GM12878 (cell line): ENCODE measurements at regions not wholly inside any gene's neighbourhood (a gene's known extent, or its start where the extent isn't known, plus 50 kb on each side); places are given as distances from the start of the nearest gene placed in this dataset.

Experiments
- ATAC-seq: fragments of 200-7000 bp; cut with Tn5 transposase; 3 replicates; pipeline ENCODE4 v1.9.1; 2020; ENCODE audit warnings: mild to moderate bottlenecking, moderate library complexity
- BruUV-seq: library from RNA; stranded (reverse); fragments of 400-500 nt; replicated peaks from 2 replicates; lab custom pipeline; 2021; lab: Mats Ljungman, UMichigan
- CTCF ChIA-PET: fragments of 300-600 bp; sonication (Branson Sonifier 250); formaldehyde crosslinking; extraction: SDS; loops from one replicate; lab custom pipeline; 2021; ENCODE audit warnings: inconsistent platforms; lab: Yijun Ruan, JAX
- POLR2A ChIA-PET: fragments of 350-600 bp; formaldehyde crosslinking; extraction: SDS; loops from one replicate; lab custom pipeline; 2021; ENCODE audit warnings: inconsistent platforms; lab: Charles Lee
- RAD21 ChIA-PET: fragments of 300-600 bp; sonication (Branson Sonifier 250); formaldehyde crosslinking; loops from one replicate; lab custom pipeline; 2023; ENCODE audit warnings: antibody characterized with exemption; ENCODE audit not compliant: unreplicated experiment; lab: Charles Lee
- SMC1A ChIA-PET: fragments of 300-600 bp; sonication (Branson Sonifier 250); formaldehyde crosslinking; loops from one replicate; lab custom pipeline; 2023; ENCODE audit not compliant: unreplicated experiment, uncharacterized antibody; lab: Charles Lee
- DNase-seq: peaks from one replicate; pipeline ENCODE4 v3.0.0-alpha.2; 2011; ENCODE audit warnings: low read depth, low spot score
- FAIRE-seq: peaks from 3 replicates; lab custom pipeline; 2011; peaks lifted over from hg19 to GRCh38; lab: Jason Lieb, UNC
- H2AFZ ChIP-seq: 2 replicates; pipeline ENCODE4 v1.6.0; 2011; ENCODE audit warnings: low read depth, low read length, control low read depth; ENCODE audit not compliant: control insufficient read depth
- H3K27ac ChIP-seq: 2 replicates; pipeline ENCODE4 v1.5.1; 2011; ENCODE audit warnings: control low read depth; ENCODE audit not compliant: control insufficient read depth, insufficient read depth
- H3K27me3 ChIP-seq, 2 experiments: replicated peaks in 1 of 2; 2 replicates each; pipeline versions ENCODE4 v1.6.0 to v1.6.1; 2011; ENCODE audit warnings: low read length in 1 of 2; ENCODE audit not compliant: control insufficient read depth in 2 of 2, insufficient read depth in 2 of 2
- H3K36me3 ChIP-seq, 2 experiments: 2 replicates each; pipeline ENCODE4 v1.5.1; 2011; ENCODE audit warnings: low read length in 1 of 2; ENCODE audit not compliant: control insufficient read depth in 2 of 2, insufficient read depth in 2 of 2
- H3K4me1 ChIP-seq: 2 replicates; pipeline ENCODE4 v1.6.1; 2011; ENCODE audit warnings: mild to moderate bottlenecking, low read length, moderate library complexity, mixed read lengths; ENCODE audit not compliant: control insufficient read depth, insufficient read depth
- H3K4me2 ChIP-seq: 2 replicates; pipeline ENCODE4 v1.6.0; 2011; ENCODE audit warnings: control low read depth; ENCODE audit not compliant: control insufficient read depth, insufficient read depth
- H3K4me3 ChIP-seq: fragments of 200-600 bp; sonication (generic); 2 replicates; pipeline ENCODE4 v1.5.1; 2016
- H3K79me2 ChIP-seq: 2 replicates; pipeline ENCODE4 v1.6.0; 2011; ENCODE audit warnings: low read length; ENCODE audit not compliant: control insufficient read depth, insufficient read depth
- H3K9ac ChIP-seq: 2 replicates; pipeline ENCODE4 v1.8.0; 2011; ENCODE audit warnings: low read length, control low read depth, mixed read lengths; ENCODE audit not compliant: control insufficient read depth, insufficient read depth
- H3K9me3 ChIP-seq: replicated peaks from 3 replicates; pipeline ENCODE4 v1.5.1; 2011; ENCODE audit warnings: mild to moderate bottlenecking, low read length; ENCODE audit not compliant: control insufficient read depth, insufficient read depth
- H4K20me1 ChIP-seq: 2 replicates; pipeline ENCODE4 v1.6.0; 2011; ENCODE audit not compliant: control insufficient read depth, insufficient read depth
- CBX5 ChIP-seq: sonication (generic); IDR thresholded peaks from 2 replicates; pipeline ENCODE4 v1.6.1; 2016; ENCODE audit warnings: low read depth, moderate library complexity, mild to moderate bottlenecking, inconsistent platforms
- CHD1 ChIP-seq: IDR thresholded peaks from 2 replicates; pipeline ENCODE4 v1.6.1; 2012; ENCODE audit warnings: low read depth, low read length, improper control_type of control experiment
- CHD4 ChIP-seq: fragments of 200-600 bp; sonication (generic); IDR thresholded peaks from 2 replicates; pipeline ENCODE4 v1.6.1; 2016; ENCODE audit warnings: mild to moderate bottlenecking
- CREB1 ChIP-seq: IDR thresholded peaks from 2 replicates; pipeline ENCODE4 v1.6.1; 2012; ENCODE audit warnings: low read depth, mild to moderate bottlenecking, inconsistent platforms
- HDAC2 ChIP-seq: fragments of 200-600 bp; sonication (generic); IDR thresholded peaks from 2 replicates; pipeline ENCODE4 v1.6.1; 2017
- HDGF ChIP-seq: fragments of 450-650 bp; IDR thresholded peaks from 2 replicates; pipeline ENCODE4 v1.6.1; 2016; ENCODE audit warnings: antibody characterized with exemption
- KDM1A ChIP-seq: fragments of 200-600 bp; sonication (generic); IDR thresholded peaks from 2 replicates; pipeline ENCODE4 v1.6.1; 2016; ENCODE audit warnings: borderline replicate concordance
- MEF2A ChIP-seq: IDR thresholded peaks from 2 replicates; pipeline ENCODE4 v1.6.1; 2011; ENCODE audit warnings: low read depth, mild to moderate bottlenecking, low read length, moderate library complexity; ENCODE audit not compliant: insufficient read depth
- MTA3 ChIP-seq: IDR thresholded peaks from 2 replicates; pipeline ENCODE4 v1.6.1; 2012; ENCODE audit warnings: low read length, inconsistent platforms, borderline replicate concordance
- PAX5 ChIP-seq: IDR thresholded peaks from 2 replicates; pipeline ENCODE4 v1.6.1; 2011; ENCODE audit warnings: low read depth, low read length, borderline replicate concordance
- ZNF207 ChIP-seq: fragments of 450-650 bp; IDR thresholded peaks from 2 replicates; pipeline ENCODE4 v1.6.1; 2014; ENCODE audit warnings: antibody characterized with exemption, mild to moderate bottlenecking, borderline replicate concordance
- ZNF217 ChIP-seq: fragments of 450-650 bp; IDR thresholded peaks from 2 replicates; pipeline ENCODE4 v1.6.1; 2017; ENCODE audit warnings: antibody characterized with exemption, mild to moderate bottlenecking
- ZNF274 ChIP-seq: IDR thresholded peaks from one replicate; pipeline ENCODE4 v1.8.0; 2011; ENCODE audit not compliant: insufficient read length, insufficient read depth
- WGBS: methylation state at CpG from one replicate; pipeline ENCODE4 v1.1.6; 2016; ENCODE audit warnings: low lambda C conversion rate; ENCODE audit not compliant: insufficient replicate concordance, insufficient coverage; ENCODE audit errors: missing lambda C conversion rate; 5-methylcytosine and 5-hydroxymethylcytosine counted together
- in situ Hi-C: fragments of 300-500 bp; cut with MboI; formaldehyde crosslinking; loops from 9 replicates; pipeline ENCODE4 v1.14.3; 2018; ENCODE audit warnings: mixed read lengths
- intact Hi-C: fragments of 100-400 bp; cut with micrococcal nuclease; formaldehyde crosslinking; loops from one replicate; pipeline ENCODE4 v1.14.2; 2022; ENCODE audit not compliant: unreplicated experiment
- TF ChIP-seq, protein P1 (sequence below): fragments of 450-650 bp; IDR thresholded peaks from 2 replicates; pipeline ENCODE4 v1.6.1; 2017; ENCODE audit warnings: mild to moderate bottlenecking, moderate library complexity
- TF ChIP-seq, protein P2 (sequence below): fragments of 450-650 bp; formaldehyde crosslinking; IDR thresholded peaks from 2 replicates; pipeline ENCODE4 v1.4.0; 2022; ENCODE audit warnings: mild to moderate bottlenecking, moderate library complexity
- TF ChIP-seq, protein P3 (sequence below): fragments of 450-650 bp; formaldehyde crosslinking; IDR thresholded peaks from 2 replicates; pipeline ENCODE4 v1.4.0; 2020; ENCODE audit warnings: mild to moderate bottlenecking, moderate library complexity

DNA sequence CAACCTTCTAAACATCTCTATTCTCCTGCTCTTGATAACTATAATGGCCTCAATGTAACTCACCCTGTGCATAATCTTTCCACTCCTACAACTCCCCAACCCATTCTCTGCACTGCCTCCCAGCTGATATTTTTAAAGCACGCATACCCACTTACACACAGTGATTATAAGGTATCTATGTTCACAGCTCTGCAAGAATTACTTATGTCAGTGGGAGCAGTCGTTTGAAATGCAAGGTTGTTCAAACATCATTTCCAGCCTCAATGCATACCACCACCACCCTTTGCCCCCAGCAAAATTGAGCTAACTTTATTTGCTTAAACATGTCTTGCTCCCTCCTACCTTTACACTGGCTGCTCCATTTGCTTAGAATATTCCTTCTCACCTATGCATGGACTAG is 506.0 kb downstream of the RFPL4B start:
- Histone ChIP-seq H3K4me1 (no peaks in the 10 kb centered on the region), H3K79me2 (no peaks in the 10 kb centered on the region), H3K27me3 (no peaks in the 10 kb centered on the region; a peak in 1 of 4 replicates), H3K9ac (no peak overlapping the region), H3K4me2 (no peak overlapping the region), H2AFZ (no peak overlapping the region), H4K20me1 (no peaks in the 10 kb centered on the region), H3K27ac (no peak overlapping the region), H3K9me3 (no peaks in the 10 kb centered on the region), H3K4me3 (no peak overlapping the region)
- FAIRE-seq = no peak
- RAD21 ChIA-PET = no interaction called here
- 28% methylated on average over 2 of the region's 2 CpGs for WGBS
- in situ Hi-C loops = no loop called here
- SMC1A ChIA-PET = interaction anchor here (1.0 to 1.1 kb wide), 3 partner anchors 12 to 26 kb away, joined by 3 to 4 read pairs (median 3); no protein-coding TSS in a partner anchor
- no peak for DNase-seq
- BruUV-seq = no TSS peak
- CTCF ChIA-PET = interaction anchor here (1.6 kb wide), 1 partner anchor 26 kb away, joined by 4 read pairs; no protein-coding TSS in a partner anchor
- ATAC-seq = no peak
- POLR2A ChIA-PET = no interaction called here
- TF ChIP-seq, protein P1, sequence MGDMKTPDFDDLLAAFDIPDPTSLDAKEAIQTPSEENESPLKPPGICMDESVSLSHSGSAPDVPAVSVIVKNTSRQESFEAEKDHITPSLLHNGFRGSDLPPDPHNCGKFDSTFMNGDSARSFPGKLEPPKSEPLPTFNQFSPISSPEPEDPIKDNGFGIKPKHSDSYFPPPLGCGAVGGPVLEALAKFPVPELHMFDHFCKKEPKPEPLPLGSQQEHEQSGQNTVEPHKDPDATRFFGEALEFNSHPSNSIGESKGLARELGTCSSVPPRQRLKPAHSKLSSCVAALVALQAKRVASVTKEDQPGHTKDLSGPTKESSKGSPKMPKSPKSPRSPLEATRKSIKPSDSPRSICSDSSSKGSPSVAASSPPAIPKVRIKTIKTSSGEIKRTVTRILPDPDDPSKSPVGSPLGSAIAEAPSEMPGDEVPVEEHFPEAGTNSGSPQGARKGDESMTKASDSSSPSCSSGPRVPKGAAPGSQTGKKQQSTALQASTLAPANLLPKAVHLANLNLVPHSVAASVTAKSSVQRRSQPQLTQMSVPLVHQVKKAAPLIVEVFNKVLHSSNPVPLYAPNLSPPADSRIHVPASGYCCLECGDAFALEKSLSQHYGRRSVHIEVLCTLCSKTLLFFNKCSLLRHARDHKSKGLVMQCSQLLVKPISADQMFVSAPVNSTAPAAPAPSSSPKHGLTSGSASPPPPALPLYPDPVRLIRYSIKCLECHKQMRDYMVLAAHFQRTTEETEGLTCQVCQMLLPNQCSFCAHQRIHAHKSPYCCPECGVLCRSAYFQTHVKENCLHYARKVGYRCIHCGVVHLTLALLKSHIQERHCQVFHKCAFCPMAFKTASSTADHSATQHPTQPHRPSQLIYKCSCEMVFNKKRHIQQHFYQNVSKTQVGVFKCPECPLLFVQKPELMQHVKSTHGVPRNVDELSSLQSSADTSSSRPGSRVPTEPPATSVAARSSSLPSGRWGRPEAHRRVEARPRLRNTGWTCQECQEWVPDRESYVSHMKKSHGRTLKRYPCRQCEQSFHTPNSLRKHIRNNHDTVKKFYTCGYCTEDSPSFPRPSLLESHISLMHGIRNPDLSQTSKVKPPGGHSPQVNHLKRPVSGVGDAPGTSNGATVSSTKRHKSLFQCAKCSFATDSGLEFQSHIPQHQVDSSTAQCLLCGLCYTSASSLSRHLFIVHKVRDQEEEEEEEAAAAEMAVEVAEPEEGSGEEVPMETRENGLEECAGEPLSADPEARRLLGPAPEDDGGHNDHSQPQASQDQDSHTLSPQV = no peak
- TF ChIP-seq, protein P2, sequence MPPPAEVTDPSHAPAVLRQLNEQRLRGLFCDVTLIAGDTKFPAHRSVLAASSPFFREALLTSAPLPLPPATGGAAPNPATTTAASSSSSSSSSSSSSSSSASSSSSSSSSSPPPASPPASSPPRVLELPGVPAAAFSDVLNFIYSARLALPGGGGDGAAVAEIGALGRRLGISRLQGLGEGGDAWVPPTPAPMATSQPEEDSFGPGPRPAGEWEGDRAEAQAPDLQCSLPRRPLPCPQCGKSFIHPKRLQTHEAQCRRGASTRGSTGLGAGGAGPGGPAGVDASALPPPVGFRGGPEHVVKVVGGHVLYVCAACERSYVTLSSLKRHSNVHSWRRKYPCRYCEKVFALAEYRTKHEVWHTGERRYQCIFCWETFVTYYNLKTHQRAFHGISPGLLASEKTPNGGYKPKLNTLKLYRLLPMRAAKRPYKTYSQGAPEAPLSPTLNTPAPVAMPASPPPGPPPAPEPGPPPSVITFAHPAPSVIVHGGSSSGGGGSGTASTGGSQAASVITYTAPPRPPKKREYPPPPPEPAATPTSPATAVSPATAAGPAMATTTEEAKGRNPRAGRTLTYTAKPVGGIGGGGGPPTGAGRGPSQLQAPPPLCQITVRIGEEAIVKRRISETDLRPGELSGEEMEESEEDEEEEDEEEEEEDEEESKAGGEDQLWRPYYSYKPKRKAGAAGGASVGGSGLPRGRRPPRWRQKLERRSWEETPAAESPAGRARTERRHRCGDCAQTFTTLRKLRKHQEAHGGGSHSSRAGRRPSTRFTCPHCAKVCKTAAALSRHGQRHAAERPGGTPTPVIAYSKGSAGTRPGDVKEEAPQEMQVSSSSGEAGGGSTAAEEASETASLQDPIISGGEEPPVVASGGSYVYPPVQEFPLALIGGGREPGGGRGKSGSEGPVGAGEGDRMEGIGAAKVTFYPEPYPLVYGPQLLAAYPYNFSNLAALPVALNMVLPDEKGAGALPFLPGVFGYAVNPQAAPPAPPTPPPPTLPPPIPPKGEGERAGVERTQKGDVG (CRISPR knock-in tag) = no peak
- no peak for TF ChIP-seq MEF2A
- TF ChIP-seq CHD1 = no peak
- TF ChIP-seq HDAC2 = no peak
- no peak for TF ChIP-seq ZNF217
- no peak for TF ChIP-seq CREB1
- no peak for TF ChIP-seq MTA3
- no peak for TF ChIP-seq KDM1A
- no peak for TF ChIP-seq PAX5
- TF ChIP-seq ZNF274 = no peak
- TF ChIP-seq CHD4 = no peak
- TF ChIP-seq, protein P3, sequence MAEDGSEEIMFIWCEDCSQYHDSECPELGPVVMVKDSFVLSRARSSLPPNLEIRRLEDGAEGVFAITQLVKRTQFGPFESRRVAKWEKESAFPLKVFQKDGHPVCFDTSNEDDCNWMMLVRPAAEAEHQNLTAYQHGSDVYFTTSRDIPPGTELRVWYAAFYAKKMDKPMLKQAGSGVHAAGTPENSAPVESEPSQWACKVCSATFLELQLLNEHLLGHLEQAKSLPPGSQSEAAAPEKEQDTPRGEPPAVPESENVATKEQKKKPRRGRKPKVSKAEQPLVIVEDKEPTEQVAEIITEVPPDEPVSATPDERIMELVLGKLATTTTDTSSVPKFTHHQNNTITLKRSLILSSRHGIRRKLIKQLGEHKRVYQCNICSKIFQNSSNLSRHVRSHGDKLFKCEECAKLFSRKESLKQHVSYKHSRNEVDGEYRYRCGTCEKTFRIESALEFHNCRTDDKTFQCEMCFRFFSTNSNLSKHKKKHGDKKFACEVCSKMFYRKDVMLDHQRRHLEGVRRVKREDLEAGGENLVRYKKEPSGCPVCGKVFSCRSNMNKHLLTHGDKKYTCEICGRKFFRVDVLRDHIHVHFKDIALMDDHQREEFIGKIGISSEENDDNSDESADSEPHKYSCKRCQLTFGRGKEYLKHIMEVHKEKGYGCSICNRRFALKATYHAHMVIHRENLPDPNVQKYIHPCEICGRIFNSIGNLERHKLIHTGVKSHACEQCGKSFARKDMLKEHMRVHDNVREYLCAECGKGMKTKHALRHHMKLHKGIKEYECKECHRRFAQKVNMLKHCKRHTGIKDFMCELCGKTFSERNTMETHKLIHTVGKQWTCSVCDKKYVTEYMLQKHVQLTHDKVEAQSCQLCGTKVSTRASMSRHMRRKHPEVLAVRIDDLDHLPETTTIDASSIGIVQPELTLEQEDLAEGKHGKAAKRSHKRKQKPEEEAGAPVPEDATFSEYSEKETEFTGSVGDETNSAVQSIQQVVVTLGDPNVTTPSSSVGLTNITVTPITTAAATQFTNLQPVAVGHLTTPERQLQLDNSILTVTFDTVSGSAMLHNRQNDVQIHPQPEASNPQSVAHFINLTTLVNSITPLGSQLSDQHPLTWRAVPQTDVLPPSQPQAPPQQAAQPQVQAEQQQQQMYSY = no peak
- TF ChIP-seq ZNF207 = no peak
- TF ChIP-seq CBX5 = no peak
- no peak for TF ChIP-seq HDGF
- TF ChIP-seq, all 136 proteins: peak for 0
- intact Hi-C loops = no loop called here
- no peaks in the 10 kb centered on the region for H3K36me3 ChIP-seq
